AG09319 (cell line): ENCODE measurements at regions not wholly inside any gene's neighbourhood (a gene's known extent, or its start where the extent isn't known, plus 50 kb on each side); places are given as distances from the start of the nearest gene placed in this dataset.

ENCODE experiments used
- DNase-seq: peaks from one replicate; pipeline ENCODE4 v3.0.0-alpha.2; 2010; ENCODE audit warnings: low read depth; ENCODE audit errors: extremely low read depth
- TF ChIP-seq, protein P1 (sequence below): IDR thresholded peaks from 2 replicates; pipeline ENCODE4 v1.5.1; 2011; ENCODE audit warnings: low read depth, mild to moderate bottlenecking, inconsistent platforms, low read length, moderate library complexity

DNA sequence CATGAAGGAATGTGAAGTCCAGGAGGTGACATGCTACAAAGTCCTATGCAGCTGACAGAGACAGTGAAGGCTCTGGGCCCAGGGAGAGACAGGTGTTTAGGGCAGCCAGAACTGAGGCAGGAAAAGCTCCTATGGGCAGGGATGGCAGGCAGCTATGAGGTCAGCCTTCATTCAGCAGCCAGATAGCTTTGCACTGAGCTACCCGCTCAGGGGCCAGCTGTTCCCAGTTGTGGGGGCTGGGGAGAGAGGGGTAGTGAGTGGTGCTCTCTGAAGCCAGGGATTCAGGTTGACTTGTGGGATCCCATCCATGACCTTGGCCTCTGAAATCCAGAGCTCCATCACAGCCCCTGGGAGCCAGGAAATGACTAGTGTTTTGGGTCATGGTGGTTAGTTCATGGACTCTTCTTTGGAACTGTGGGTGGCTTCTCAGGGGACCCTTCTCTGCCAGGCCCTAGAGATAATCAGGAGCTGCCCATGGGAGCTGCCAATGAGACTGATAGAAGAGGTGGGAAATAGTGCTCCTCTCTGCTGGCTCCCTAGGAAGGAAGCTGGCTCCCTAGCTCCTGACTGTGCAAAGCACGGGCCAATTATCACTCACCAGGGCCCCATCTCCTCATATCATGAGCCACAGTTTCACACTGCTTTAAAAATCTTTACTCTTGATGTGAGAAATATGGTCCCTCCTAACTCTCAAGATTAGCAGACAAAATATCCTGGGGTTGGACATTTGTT lies 127.7 kb downstream of the VEGFA start:
- TF ChIP-seq, protein P1, sequence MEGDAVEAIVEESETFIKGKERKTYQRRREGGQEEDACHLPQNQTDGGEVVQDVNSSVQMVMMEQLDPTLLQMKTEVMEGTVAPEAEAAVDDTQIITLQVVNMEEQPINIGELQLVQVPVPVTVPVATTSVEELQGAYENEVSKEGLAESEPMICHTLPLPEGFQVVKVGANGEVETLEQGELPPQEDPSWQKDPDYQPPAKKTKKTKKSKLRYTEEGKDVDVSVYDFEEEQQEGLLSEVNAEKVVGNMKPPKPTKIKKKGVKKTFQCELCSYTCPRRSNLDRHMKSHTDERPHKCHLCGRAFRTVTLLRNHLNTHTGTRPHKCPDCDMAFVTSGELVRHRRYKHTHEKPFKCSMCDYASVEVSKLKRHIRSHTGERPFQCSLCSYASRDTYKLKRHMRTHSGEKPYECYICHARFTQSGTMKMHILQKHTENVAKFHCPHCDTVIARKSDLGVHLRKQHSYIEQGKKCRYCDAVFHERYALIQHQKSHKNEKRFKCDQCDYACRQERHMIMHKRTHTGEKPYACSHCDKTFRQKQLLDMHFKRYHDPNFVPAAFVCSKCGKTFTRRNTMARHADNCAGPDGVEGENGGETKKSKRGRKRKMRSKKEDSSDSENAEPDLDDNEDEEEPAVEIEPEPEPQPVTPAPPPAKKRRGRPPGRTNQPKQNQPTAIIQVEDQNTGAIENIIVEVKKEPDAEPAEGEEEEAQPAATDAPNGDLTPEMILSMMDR, result no peak
- no peak for DNase-seq

DNA sequence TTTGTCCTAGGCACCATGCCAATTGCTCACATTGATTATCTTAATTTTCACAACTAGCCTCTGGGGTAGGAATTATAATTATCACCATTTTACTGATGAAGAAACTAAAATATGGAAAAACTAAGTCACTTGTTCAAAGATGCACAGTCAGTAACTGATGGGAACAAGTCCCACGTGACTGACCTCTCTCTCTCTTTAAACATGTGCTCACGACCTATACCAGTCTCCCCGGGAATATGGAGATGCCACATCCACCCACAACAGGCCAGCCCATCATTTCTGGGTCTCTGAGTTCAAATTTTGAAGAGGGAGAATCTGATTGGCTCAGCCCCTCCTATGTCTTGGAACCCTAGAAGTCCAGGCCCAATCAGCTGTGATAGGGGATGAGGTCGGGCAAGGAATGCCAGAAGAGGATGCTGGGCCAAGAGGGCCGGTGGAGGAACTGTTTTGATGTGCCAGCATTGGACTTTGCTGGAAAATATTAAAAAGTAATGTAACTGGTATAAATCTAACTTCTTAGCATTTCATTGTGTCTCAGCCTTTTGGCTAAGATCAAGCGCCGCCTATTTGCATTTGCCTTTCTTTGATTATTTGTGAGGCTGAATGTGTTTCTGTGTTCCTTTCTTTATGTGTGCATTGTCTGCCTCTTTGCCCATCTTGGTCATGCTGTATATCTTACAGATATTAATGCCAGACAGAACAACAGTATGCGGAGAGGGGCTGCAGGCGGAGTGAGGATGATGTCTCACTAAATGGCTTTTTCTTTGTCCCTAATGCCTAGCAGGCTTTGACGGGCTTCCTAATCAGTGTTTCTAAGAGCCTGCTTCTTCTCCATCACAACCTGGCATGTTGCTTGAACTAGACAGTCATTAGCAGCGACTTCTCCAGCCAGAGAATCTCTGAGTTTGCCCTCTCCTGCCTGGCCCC lies 126.6 kb downstream of the VEGFA start:
- no peak for DNase-seq
- TF ChIP-seq, protein P1, result no peak

DNA sequence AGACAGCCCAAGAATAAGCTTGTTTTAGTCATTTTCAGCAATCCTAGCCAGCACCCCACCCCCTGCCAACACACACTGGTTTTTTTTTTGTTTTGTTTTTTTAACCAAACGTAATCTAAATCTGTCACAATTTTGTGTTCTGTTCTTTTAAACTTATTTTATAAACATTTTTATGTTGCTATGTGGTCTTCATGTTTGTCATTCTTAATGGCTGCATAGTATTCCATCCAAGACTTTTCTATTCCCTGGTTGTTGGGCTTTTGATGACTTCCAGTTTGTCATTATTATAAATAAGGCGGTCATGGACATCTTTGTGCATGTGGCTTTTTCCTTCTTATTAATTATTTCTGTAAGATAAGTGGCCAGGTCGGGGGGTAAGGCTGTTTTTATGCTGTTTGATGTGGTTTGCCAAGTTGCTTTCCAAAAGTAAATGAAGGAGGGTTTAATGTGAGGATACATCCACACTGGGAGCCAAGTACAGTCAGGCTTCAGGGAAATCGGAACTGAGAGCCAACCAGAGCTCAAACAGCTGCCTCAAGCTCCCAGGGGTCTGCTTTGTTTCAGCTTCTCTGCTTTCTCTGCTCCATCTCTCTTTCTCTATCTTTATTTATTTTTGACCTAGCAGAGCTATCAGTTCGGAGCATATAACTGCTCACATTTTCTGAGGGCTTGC lies 125.8 kb downstream of the VEGFA start:
- DNase-seq, result no peak

DNA sequence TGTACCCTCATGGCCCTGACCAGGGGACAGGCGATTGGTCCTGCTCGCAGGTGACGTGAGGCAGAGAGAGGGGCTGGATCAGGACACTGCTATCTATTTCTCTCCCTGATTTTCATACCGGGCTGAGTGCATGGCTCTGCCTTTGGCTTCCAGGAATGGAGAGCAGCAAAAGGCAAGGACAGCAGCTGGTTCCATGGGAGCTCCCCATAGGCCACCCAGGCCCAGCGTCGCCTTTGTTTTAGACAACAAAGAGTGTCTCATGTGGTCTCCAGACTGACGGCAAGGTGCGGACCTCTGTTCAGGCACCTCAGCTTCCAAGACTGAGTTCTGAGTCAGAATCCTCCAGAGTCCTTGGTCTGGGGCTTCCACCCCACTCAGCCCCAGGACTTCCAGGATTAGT lies 123.1 kb downstream of the VEGFA start:
- TF ChIP-seq, protein P1, result no peak
- no peak for DNase-seq

More for the DNA sequence above, 125.8 kb downstream of the VEGFA start:
- TF ChIP-seq, protein P1, result no peak

DNA sequence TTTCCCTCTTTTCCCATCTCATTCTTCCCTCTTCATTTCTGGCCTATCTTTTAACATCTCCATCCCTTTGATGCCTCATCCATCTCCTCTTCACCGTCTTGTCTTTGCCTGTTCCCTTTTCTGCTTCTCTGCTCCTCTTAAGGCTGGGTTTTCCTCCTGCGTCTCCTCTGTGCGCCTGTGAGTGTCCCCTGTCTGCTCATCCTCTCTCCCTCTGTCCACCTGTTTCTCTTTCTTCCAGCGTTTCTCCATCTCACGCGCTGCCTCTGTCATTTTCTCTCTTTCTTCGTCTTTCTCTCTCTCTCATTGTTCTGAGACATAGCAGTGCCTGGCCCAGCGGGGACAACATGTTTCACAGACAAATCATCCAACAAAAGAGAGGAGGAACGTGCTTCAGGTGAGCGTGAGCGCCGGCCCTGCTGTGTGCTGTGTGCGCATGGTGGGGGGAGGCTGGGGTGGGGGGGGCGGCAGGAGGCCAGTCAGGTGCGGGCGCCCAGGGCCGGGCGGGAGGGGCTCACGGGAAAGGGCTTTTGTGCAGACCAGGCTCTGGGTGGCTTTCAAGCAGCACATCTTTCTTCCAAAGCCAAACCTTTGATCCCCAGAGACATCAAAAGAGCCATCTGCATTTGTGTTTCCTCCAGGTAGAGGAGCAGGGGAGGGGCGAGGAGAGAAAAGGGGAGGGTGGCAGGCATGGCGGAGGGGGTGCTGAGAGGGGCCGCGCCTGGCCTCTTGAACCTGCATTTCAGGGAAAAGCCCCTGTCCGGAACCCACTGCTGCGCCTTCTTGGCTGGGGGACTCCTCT lies 121.3 kb downstream of the VEGFA start:
- TF ChIP-seq, protein P1, result no peak
- DNase-seq, result no peak

DNA sequence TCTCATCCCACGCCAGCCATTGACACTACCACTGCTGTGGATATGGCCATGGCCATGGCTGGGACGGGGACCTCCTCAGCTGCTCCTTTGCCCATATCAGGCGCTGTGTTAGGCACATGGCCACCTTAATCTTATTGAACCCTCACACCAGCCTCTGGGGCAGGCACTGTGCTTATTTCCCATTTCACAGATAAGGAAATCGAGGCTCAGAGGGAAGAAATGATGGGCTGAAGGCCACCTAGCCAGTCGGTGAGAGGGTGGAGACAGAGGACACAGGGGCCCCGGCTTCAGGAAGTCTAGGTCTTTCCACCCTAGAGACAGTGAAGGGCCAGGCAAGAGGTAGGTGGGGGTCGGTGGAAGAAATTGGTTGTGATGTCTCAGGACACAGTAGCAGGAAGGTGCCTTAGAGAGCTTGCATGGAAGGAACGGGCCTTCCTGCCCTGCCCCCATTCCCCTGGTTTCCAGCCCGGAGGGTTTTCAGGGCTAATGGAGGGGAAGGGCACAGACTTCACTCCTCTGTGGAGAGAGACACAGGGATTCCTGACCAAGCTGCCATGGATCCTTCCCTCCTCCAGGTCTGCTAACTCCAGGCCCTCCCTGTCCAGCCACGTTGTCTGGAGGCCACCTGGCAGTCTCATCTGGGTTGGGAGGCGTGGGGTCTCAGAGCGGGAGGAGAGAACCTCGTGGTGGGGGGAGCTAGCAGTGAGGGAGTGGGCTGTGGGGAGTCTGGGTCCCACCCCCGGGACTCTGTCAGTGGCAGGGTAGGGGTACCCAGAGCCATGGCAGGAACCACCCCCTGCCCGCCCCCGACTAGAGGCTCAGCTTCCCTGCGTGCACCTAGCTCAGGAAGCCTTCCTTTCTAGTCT lies 120.4 kb downstream of the VEGFA start:
- TF ChIP-seq, protein P1, result no peak
- DNase-seq, result no peak
